ENCODE measurements at regions not wholly inside any gene's neighbourhood (a gene's known extent, or its start where the extent isn't known, plus 50 kb on each side); places are given as distances from the start of the nearest gene placed in this dataset.

DNA sequence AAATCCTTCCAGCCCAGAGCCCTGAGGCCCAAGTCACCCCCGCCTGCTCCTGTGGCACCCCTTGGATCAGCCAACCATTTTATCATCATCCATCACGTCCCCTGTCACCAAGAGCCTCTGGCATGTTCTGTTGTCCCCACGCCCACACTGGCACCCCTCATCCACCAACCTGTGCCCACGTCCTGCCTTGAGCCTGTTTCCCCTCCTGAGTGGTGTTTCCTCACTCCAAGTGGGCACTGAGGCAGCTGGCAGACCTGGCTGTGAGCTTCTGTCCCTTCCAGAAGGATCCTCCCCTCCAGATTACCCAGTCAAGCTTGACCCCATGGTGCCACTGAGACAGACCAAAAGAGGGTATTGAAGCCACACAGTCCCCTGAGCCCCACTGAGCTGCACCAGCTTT, 71.4 kb upstream of the ANTXRL start (continued):
- TF ChIP-seq CSRNP3 (CRISPR knock-in tag; IDR thresholded peaks at IDR 0.05) (no peak), ISL1 (CRISPR knock-in tag; IDR thresholded peaks at IDR 0.05) (no peak), ZNF70 (CRISPR knock-in tag; IDR thresholded peaks at IDR 0.05) (no peak), PATZ1 (CRISPR knock-in tag; IDR thresholded peaks at IDR 0.05; ENCODE audit: borderline replicate concordance) (no peak), ZC3H10 (CRISPR knock-in tag; IDR thresholded peaks at IDR 0.05) (no peak)

DNA sequence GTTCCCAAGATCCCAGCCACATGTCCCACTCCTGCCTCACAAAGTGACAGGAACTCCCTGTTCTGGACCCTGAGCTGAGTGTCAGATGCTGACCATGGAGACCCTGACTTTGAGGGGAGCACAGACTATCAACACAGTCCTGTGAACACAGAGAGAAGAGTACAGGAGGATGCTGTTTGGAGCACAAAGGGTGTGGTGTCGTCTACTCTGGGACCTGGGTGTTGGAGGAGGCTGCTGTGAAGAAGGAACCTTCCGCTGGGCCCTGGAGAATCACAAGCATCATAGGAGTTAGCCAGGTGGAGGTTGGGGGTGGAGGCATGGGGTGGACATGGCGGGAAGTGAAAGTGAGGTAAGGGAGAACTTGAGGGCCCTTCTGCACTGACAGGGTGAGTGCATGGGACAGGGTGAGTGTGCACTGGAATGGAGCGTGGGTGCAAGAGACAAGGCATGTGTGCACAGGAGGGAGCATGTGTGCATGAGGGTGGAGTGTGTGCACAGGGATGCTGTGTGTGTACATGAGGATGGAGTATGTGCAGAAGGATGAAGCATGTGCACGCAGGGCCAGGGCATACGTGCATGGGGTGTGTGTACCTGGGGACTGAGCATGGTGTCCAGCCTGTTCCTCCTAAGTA, 70.7 kb upstream of the ANTXRL start:
- no peak for TF ChIP-seq GLIS3 (CRISPR knock-in tag; IDR thresholded peaks at IDR 0.05)
- TF ChIP-seq TOX (CRISPR knock-in tag; IDR thresholded peaks at IDR 0.05; ENCODE audit: borderline replicate concordance): no peak
- TF ChIP-seq PATZ1 (CRISPR knock-in tag; IDR thresholded peaks at IDR 0.05; ENCODE audit: borderline replicate concordance): no peak
- TF ChIP-seq OSR1 (CRISPR knock-in tag; IDR thresholded peaks at IDR 0.05): no peak
- no peak for TF ChIP-seq ZFP3 (CRISPR knock-in tag; IDR thresholded peaks at IDR 0.05)
- no peak for TF ChIP-seq CSDC2 (CRISPR knock-in tag; IDR thresholded peaks at IDR 0.05)
- TF ChIP-seq ESRRG (CRISPR knock-in tag; IDR thresholded peaks at IDR 0.05): no peak
- no peak for TF ChIP-seq TCF4 (CRISPR knock-in tag; IDR thresholded peaks at IDR 0.05; ENCODE audit: borderline replicate concordance)
- no peak for TF ChIP-seq ARNTL (CRISPR knock-in tag; IDR thresholded peaks at IDR 0.05; ENCODE audit: borderline replicate concordance, low read depth)
- TF ChIP-seq SNAI2 (CRISPR knock-in tag; IDR thresholded peaks at IDR 0.05): no peak
- no peak for TF ChIP-seq PPARA (CRISPR knock-in tag; IDR thresholded peaks at IDR 0.05; ENCODE audit: borderline replicate concordance)
- no peak for TF ChIP-seq ISL1 (CRISPR knock-in tag; IDR thresholded peaks at IDR 0.05)
- no peak for TF ChIP-seq ZFP30 (CRISPR knock-in tag; IDR thresholded peaks at IDR 0.05)
- no peak for TF ChIP-seq CREB5 (CRISPR knock-in tag; IDR thresholded peaks at IDR 0.05; ENCODE audit: low read depth)
- TF ChIP-seq ZC3H10 (CRISPR knock-in tag; IDR thresholded peaks at IDR 0.05): no peak
- no peak for TF ChIP-seq ZNF8 (CRISPR knock-in tag; IDR thresholded peaks at IDR 0.05)
- TF ChIP-seq TSHZ2 (CRISPR knock-in tag; IDR thresholded peaks at IDR 0.05): no peak
- ATAC-seq: no peak

- ATAC-seq: no peak
- TF ChIP-seq PPARA (CRISPR knock-in tag; IDR thresholded peaks at IDR 0.05; ENCODE audit: borderline replicate concordance) (no peak), ARNTL (CRISPR knock-in tag; IDR thresholded peaks at IDR 0.05; ENCODE audit: borderline replicate concordance, low read depth) (no peak), CSDC2 (CRISPR knock-in tag; IDR thresholded peaks at IDR 0.05) (no peak), ZNF8 (CRISPR knock-in tag; IDR thresholded peaks at IDR 0.05) (no peak), POU6F1 (CRISPR knock-in tag; IDR thresholded peaks at IDR 0.05; ENCODE audit: borderline replicate concordance, low read depth) (no peak), TSHZ2 (CRISPR knock-in tag; IDR thresholded peaks at IDR 0.05) (no peak), ZNF565 (CRISPR knock-in tag; conservative IDR thresholded peaks at IDR 0.05; ENCODE audit: low read depth) (no peak), ISL1 (CRISPR knock-in tag; IDR thresholded peaks at IDR 0.05) (no peak), BACH2 (CRISPR knock-in tag; IDR thresholded peaks at IDR 0.05; ENCODE audit: borderline replicate concordance) (no peak)
These were observed 69.7 kb upstream of the ANTXRL start for GRCh38 chr10:46216836-46217751.
